ENCODE measurements at regions not wholly inside any gene's neighbourhood (a gene's known extent, or its start where the extent isn't known, plus 50 kb on each side); places are given as distances from the start of the nearest gene placed in this dataset.

DNA sequence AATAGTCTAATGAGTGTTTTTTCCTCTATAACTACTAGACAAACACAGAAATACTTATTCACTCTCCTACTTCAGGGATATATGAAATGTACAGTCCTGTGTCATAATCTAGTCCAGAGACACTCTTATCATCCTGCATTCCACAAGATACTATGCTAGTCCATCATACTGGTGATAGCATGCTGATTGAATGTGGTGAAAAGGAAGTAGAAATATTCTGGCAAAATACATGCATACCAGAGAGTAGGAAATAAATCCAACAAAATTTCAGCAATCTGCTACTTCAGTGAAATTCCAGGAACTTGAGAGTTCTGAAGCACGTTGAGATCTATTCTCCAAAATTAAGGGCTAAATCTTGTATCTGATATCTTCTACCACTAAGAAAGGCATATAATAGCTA is 353.9 kb downstream of the PID1 start:
- TF ChIP-seq, protein P1, sequence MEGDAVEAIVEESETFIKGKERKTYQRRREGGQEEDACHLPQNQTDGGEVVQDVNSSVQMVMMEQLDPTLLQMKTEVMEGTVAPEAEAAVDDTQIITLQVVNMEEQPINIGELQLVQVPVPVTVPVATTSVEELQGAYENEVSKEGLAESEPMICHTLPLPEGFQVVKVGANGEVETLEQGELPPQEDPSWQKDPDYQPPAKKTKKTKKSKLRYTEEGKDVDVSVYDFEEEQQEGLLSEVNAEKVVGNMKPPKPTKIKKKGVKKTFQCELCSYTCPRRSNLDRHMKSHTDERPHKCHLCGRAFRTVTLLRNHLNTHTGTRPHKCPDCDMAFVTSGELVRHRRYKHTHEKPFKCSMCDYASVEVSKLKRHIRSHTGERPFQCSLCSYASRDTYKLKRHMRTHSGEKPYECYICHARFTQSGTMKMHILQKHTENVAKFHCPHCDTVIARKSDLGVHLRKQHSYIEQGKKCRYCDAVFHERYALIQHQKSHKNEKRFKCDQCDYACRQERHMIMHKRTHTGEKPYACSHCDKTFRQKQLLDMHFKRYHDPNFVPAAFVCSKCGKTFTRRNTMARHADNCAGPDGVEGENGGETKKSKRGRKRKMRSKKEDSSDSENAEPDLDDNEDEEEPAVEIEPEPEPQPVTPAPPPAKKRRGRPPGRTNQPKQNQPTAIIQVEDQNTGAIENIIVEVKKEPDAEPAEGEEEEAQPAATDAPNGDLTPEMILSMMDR (IDR thresholded peaks at IDR 0.05; ENCODE audit: low read length): no peak
- no peak for TF ChIP-seq EZH2 (IDR thresholded peaks at IDR 0.05; ENCODE audit: borderline replicate concordance, low read length)
